Activated T-helper 2 cell treated with anti-CD3 and anti-CD28 coated beads, Interferon-gamma antibody, Interleukin-2, Interleukin-4, amounts not matched to agents 10 μg/mL and 5 μg/mL and 100 μg/mL, durations not matched to agents 14 hours and 24 hours and 36 hours (primary cell): ENCODE measurements at regions not wholly inside any gene's neighbourhood (a gene's known extent, or its start where the extent isn't known, plus 50 kb on each side); places are given as distances from the start of the nearest gene placed in this dataset.
"Not testable (repeated sequence)": the region's sequence is repeated elsewhere in the genome, so short reads cannot be mapped to it uniquely, and the experiment has no call there.

ENCODE experiments used
- DNase-seq: peaks from one replicate; pipeline ENCODE4 v3.0.0; 2021; ENCODE audit warnings: low spot score
- H3K27ac Mint-ChIP-seq: one replicate; pipeline ENCODE4 v1.8.0; 2021; ENCODE audit warnings: mixed read lengths
- H3K27me3 Mint-ChIP-seq: one replicate; pipeline ENCODE4 v1.8.0; 2021; ENCODE audit warnings: low read depth, mixed read lengths
- H3K36me3 Mint-ChIP-seq: one replicate; pipeline ENCODE4 v1.8.0; 2021; ENCODE audit warnings: low read depth, mixed read lengths
- H3K4me1 Mint-ChIP-seq: one replicate; pipeline ENCODE4 v1.8.0; 2021; ENCODE audit warnings: low read depth, mixed read lengths
- H3K4me3 Mint-ChIP-seq: one replicate; pipeline ENCODE4 v1.8.0; 2021; ENCODE audit warnings: low read depth, mild to moderate bottlenecking, moderate library complexity, mixed read lengths
- H3K9me3 Mint-ChIP-seq: one replicate; pipeline ENCODE4 v1.8.0; 2021; ENCODE audit warnings: mixed read lengths
- intact Hi-C: fragments of 100-400 bp; cut with micrococcal nuclease; formaldehyde crosslinking; loops from one replicate; pipeline ENCODE4 v1.15.1; 2023

DNA sequence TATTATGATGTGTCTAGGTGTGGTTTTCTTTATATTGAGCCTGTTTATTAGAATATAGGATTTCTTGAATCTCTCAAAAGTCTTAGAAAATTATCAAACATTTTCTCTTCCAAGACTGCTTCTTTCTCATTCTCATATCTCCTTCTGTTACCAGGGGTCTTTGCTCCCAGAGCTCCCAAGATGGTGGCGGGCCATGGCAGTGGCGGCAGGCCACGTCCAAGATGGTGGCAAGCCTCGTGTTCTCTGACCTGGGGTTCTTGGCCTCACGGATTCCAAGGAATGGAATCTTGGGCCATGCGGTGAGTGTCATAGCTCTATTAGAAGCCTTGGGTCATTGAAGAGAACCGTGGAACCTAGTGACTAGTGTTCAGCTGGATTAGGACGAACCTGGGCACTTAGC lies 248.9 kb downstream of the SMARCA2 start:
- peaks cover 9% of the 10 kb centered on the region for H3K27me3 Mint-ChIP-seq
- no peaks in the 10 kb centered on the region for H3K4me1 Mint-ChIP-seq
- intact Hi-C loops = no loop called here
- H3K27ac Mint-ChIP-seq = no peak overlapping the region
- DNase-seq = no peak
- H3K4me3 Mint-ChIP-seq = no peak overlapping the region
- no peaks in the 10 kb centered on the region for H3K9me3 Mint-ChIP-seq
- H3K36me3 Mint-ChIP-seq = no peaks in the 10 kb centered on the region

GRCh38 chr9:2267181-2267745 lies 252.1 kb downstream of the SMARCA2 start:
- intact Hi-C loops = no loop called here
- Mint-ChIP-seq H3K4me1 (peaks cover 4% of the 10 kb centered on the region), H3K27ac (no peak overlapping the region), H3K9me3 (no peaks in the 10 kb centered on the region), H3K4me3 (no peak overlapping the region), H3K36me3 (no peaks in the 10 kb centered on the region), H3K27me3 (peaks cover 6% of the 10 kb centered on the region)
- no peak for DNase-seq

- Mint-ChIP-seq H3K27ac (no peak overlapping the region), H3K4me1 (peaks cover 4% of the 10 kb centered on the region), H3K9me3 (no peaks in the 10 kb centered on the region), H3K27me3 (peaks cover 6% of the 10 kb centered on the region), H3K36me3 (no peaks in the 10 kb centered on the region), H3K4me3 (no peak overlapping the region)
- no peak for DNase-seq
- intact Hi-C loops = no loop called here
Observed at GRCh38 chr9:2269778-2270177, 254.6 kb downstream of the SMARCA2 start.

DNA sequence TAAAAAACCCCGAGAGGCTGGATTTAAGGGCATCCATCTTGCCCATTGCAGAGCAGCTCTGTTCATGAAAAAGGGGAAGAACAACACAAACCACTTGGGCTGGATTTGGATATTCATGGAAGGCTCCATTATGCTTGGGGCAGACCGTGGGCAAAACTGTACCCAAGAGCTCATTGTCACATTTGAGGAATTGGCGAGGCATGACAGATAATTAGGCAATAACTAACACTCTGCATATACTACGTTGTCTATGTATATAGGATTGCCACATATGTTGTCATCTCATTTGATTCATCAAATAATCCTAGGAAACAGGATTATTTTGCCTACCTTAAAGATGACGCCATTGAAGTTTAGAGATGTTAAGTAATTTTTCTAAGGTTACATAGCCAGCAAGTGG lies 255.4 kb downstream of the SMARCA2 start:
- no peak for DNase-seq
- Mint-ChIP-seq H3K27me3 (peaks cover 6% of the 10 kb centered on the region), H3K27ac (no peak overlapping the region), H3K9me3 (no peaks in the 10 kb centered on the region), H3K4me3 (no peak overlapping the region), H3K4me1 (peaks cover 4% of the 10 kb centered on the region), H3K36me3 (no peaks in the 10 kb centered on the region)
- intact Hi-C loops = no loop called here

DNA sequence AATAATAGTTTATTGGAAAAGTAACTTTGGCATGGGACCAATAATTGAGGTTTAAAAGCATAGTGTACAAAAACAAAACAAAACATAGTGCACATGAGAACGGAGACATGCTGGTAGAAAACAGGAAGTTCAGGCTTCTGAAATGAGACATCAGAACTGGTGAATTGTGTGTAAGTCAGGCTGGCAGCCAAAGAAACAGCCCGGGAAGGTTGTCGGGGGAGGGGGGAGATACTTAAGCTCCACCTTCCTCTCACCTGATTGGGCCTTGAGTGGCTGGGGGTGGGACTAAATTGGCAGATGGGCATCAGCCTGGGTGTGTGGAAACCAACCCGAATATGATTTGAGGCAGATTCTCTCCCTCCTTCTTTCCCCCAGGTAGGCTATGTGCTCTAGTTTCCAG lies 256.3 kb downstream of the SMARCA2 start:
- Mint-ChIP-seq H3K36me3 (no peaks in the 10 kb centered on the region), H3K4me1 (peaks cover 4% of the 10 kb centered on the region), H3K9me3 (no peaks in the 10 kb centered on the region), H3K4me3 (no peak overlapping the region), H3K27ac (no peak overlapping the region), H3K27me3 (peaks cover 6% of the 10 kb centered on the region)
- peak; percentile 10 for DNase-seq
- intact Hi-C loops = no loop called here

DNA sequence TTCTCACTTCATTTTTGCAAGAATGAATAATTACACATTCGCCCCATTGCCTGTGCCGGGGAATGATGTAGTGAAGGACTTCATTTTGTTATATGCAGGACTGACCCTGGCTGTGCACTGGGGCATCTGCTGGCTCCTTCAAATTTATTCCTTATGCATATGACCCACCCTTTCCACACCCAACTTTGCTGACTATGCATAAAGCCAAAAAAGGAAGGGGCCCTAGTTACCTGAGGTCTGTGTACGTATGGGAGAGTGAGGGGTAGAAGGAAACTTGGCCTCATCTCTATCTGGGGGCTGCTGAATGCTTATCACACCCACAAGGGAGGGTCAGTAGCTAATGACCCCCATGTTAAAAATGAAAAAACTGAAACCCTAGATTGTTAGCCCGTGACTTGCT lies 259.6 kb downstream of the SMARCA2 start:
- DNase-seq = no peak
- Mint-ChIP-seq H3K4me3 (no peak overlapping the region), H3K4me1 (peaks cover 4% of the 10 kb centered on the region), H3K27ac (no peak overlapping the region), H3K9me3 (no peaks in the 10 kb centered on the region), H3K27me3 (no peaks in the 10 kb centered on the region), H3K36me3 (no peaks in the 10 kb centered on the region)
- intact Hi-C loops = no loop called here

- no peak overlapping the region for H3K27ac Mint-ChIP-seq
- no peaks in the 10 kb centered on the region for H3K9me3 Mint-ChIP-seq
- H3K27me3 Mint-ChIP-seq = no peaks in the 10 kb centered on the region
- H3K4me3 Mint-ChIP-seq = no peak overlapping the region
- no peak for DNase-seq
- H3K36me3 Mint-ChIP-seq = no peaks in the 10 kb centered on the region
- peaks cover under 1% of the 10 kb centered on the region for H3K4me1 Mint-ChIP-seq
- intact Hi-C loops = no loop called here
Observed at GRCh38 chr9:2276296-2276695, 261.1 kb downstream of the SMARCA2 start.

GRCh38 chr9:2277133-2277532 lies 262.0 kb downstream of the SMARCA2 start:
- H3K36me3 Mint-ChIP-seq, DNase-seq, H3K27ac Mint-ChIP-seq, H3K4me3 Mint-ChIP-seq, H3K4me1 Mint-ChIP-seq, H3K9me3 Mint-ChIP-seq, H3K27me3 Mint-ChIP-seq, intact Hi-C loops: not testable (repeated sequence)

GRCh38 chr9:2277644-2278043 lies 262.5 kb downstream of the SMARCA2 start:
- H3K36me3 Mint-ChIP-seq, H3K27ac Mint-ChIP-seq, intact Hi-C loops, H3K27me3 Mint-ChIP-seq, DNase-seq, H3K4me3 Mint-ChIP-seq, H3K9me3 Mint-ChIP-seq, H3K4me1 Mint-ChIP-seq: not testable (repeated sequence)

GRCh38 chr9:2279138-2279537 lies 264.0 kb downstream of the SMARCA2 start:
- H3K9me3 Mint-ChIP-seq, H3K36me3 Mint-ChIP-seq, H3K27me3 Mint-ChIP-seq, H3K4me3 Mint-ChIP-seq, DNase-seq, intact Hi-C loops, H3K4me1 Mint-ChIP-seq, H3K27ac Mint-ChIP-seq: not testable (repeated sequence)

- Mint-ChIP-seq H3K4me3 (no peak overlapping the region), H3K36me3 (no peaks in the 10 kb centered on the region), H3K27me3 (peaks cover 5% of the 10 kb centered on the region), H3K9me3 (no peaks in the 10 kb centered on the region), H3K27ac (no peak overlapping the region), H3K4me1 (no peaks in the 10 kb centered on the region)
- intact Hi-C loops = no loop called here
- no peak for DNase-seq
Observed at GRCh38 chr9:2281031-2281802, 266.1 kb downstream of the SMARCA2 start.

DNA sequence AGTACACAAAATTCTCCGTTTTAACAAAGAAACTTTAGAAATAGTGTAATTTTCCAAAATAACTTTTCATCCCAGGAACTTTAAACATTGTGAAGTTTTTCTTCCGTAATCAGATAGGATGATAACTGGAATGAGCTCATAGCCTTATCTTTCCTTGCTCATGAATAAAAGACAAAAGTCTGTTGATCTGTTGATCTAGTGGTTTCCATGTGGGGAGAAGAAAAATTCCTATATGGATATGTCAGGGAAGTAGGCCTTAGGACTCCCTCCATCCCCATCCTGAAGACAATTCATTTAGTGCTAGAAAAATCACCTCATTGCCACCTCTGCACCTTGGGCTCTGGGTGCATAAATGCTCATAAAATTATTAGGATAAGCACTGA lies 266.6 kb downstream of the SMARCA2 start:
- intact Hi-C loops = no loop called here
- Mint-ChIP-seq H3K27ac (no peak overlapping the region), H3K4me3 (no peak overlapping the region), H3K36me3 (no peaks in the 10 kb centered on the region), H3K4me1 (no peaks in the 10 kb centered on the region), H3K9me3 (no peaks in the 10 kb centered on the region), H3K27me3 (peaks cover 5% of the 10 kb centered on the region)
- DNase-seq = no peak

DNA sequence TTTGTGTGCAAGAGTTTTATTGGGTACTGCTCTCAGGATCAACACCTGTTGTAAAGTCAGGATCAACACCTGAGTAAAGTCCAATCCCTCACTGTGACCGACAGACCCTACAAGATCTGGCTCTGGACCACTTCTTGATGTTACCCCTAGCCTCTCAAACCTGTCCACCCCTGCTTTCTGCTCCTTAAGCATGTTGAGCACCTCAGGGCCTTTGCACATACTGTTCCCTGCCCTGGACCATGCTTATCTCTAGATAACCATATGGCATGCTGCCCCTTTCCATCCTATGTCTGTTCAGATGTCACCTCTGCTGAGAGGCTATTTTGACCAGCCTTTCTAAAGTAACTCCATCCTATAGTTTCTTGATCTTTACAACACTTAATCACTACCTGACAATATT lies 269.6 kb downstream of the SMARCA2 start:
- Mint-ChIP-seq H3K27me3 (peaks cover 5% of the 10 kb centered on the region), H3K9me3 (no peaks in the 10 kb centered on the region), H3K36me3 (no peaks in the 10 kb centered on the region), H3K4me1 (no peaks in the 10 kb centered on the region), H3K4me3 (no peak overlapping the region), H3K27ac (no peak overlapping the region)
- no peak for DNase-seq
- intact Hi-C loops = no loop called here
